ENCODE measurements at regions not wholly inside any gene's neighbourhood (a gene's known extent, or its start where the extent isn't known, plus 50 kb on each side); places are given as distances from the start of the nearest gene placed in this dataset.

DNA sequence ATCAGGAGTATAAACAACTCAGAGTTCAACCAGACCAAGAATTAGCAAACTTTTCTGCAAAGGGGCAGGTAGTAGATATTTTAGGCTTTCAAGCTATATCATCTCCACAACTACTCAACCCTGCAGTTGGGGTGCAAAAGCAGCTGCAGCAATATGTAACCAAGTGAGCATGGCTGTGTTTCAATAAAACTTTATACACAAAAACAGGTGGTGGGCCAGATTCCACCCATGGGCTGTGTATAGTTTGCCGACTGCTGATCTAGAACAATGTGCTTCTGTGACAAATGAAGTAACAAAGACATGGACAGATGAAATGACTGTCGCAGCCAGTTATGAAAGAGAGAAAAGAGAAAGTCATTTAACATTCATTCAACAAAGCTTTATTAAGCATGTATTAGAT lies 77.1 kb upstream of the DRD2 start:
- no peak for DNase-seq (ENCODE audit: low read depth)
- TF ChIP-seq, protein P1, sequence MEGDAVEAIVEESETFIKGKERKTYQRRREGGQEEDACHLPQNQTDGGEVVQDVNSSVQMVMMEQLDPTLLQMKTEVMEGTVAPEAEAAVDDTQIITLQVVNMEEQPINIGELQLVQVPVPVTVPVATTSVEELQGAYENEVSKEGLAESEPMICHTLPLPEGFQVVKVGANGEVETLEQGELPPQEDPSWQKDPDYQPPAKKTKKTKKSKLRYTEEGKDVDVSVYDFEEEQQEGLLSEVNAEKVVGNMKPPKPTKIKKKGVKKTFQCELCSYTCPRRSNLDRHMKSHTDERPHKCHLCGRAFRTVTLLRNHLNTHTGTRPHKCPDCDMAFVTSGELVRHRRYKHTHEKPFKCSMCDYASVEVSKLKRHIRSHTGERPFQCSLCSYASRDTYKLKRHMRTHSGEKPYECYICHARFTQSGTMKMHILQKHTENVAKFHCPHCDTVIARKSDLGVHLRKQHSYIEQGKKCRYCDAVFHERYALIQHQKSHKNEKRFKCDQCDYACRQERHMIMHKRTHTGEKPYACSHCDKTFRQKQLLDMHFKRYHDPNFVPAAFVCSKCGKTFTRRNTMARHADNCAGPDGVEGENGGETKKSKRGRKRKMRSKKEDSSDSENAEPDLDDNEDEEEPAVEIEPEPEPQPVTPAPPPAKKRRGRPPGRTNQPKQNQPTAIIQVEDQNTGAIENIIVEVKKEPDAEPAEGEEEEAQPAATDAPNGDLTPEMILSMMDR (conservative IDR thresholded peaks at IDR 0.05; ENCODE audit: low read depth, low read length): no peak
- no peak overlapping the region for H3K4me3 ChIP-seq (ENCODE audit: low read depth, low read length)

DNA sequence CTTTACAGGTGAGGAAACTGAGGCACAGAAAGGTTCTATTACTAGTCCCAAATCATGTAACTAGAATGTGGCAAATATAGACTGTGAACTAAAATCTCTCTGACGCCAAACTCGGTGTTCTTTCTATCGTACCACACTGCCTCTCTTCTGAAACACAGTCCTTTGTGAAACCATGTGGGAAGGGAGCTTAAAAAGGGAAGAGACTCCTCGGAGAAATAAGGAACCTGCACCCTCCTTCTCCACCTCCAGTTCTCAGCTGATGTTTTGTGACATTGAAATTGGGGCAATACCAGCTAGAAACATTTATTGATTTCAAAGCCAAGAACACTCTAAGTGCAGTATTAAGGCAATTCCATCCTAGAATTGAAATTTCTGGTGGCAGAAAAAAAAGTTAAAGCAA lies 76.4 kb upstream of the DRD2 start:
- H3K4me3 ChIP-seq (ENCODE audit: low read depth, low read length): no peak overlapping the region
- TF ChIP-seq, protein P1 (conservative IDR thresholded peaks at IDR 0.05; ENCODE audit: low read depth, low read length): no peak
- no peak for DNase-seq (ENCODE audit: low read depth)

DNA sequence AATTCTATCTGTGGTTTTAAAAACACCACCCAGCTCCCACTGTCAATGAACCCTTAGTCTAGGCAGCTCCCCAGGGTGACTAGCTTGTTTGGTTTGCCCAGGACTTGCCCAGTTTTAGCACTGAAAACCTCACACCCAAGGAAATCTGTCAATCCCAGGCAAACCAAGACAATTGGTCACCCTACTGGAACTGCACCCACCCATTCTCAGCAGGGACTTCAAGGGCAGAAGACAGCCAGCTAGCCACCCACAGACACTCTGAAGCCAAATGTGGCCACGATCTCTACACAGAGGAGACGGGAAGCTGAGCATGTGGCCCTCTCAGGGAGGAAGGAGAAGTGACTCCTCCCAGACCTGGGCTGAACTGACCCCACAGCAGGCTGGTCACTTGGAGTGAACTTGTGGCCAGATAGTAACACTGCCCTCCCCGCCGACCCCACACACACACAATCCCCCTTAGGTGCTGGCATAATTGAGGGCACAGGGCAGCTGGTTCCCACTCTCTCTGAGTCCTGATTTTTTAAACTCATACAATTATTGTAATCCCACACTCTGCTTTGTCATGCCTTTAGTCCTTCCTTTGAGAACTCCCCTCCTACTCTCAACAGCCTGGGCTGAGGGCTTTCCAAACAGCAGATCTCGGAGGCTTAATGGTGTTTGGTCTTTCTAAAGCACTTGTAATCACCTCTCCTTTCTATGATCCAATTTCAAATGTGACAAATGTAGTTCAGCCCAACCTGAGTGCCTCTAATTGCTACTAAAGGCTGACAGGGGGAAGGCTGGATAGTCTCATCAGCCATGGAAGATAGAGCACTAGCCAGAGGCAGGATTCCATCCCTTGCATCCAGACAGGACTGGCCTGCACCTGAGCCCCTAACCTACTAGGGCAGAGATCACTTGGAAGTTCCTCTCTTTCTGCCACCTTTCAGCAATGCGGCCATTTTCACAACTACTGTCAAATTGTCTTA lies 74.7 kb upstream of the DRD2 start:
- no peak for DNase-seq (ENCODE audit: low read depth)
- H3K4me3 ChIP-seq (ENCODE audit: low read depth, low read length): no peak overlapping the region
- TF ChIP-seq, protein P1 (conservative IDR thresholded peaks at IDR 0.05; ENCODE audit: low read depth, low read length): no peak

DNA sequence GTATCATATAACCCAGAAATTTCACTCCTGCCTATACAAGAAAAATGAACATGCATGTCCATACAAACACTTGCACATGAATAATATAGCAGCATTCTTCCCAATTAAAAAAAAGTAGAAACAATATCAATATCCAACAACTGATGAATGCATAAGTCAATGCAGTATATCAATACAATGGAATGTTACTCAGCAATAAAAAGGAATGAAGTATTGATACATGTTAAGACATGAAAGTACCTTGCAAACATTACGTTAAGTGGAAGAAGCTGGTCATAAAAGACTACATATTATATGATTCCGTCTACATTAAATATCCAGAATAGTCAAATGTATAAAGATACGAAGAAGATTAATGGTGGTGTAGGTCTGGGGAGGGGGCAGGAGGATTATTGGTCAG lies 73.9 kb upstream of the DRD2 start:
- no peak for DNase-seq (ENCODE audit: low read depth)
- no peak overlapping the region for H3K4me3 ChIP-seq (ENCODE audit: low read depth, low read length)
- TF ChIP-seq, protein P1 (conservative IDR thresholded peaks at IDR 0.05; ENCODE audit: low read depth, low read length): no peak

DNA sequence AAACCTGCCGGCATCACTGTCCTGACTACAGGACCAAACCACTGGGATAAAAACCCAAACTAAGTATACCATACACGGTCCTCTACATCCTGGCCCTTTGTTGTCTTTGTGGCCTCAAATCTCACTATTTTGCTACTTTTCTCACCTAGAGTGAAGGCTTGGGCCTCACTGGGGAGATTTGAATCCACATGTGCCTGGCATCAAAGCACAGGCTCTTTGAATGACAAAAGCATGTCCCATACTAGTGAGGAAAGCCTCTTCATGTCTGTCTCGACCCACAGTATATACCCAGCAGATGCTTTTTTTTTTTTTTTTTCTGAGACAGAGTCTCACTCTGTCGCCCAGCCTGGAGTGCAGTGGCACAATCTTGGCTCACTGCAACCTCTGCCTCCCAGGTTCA lies 72.5 kb upstream of the DRD2 start:
- TF ChIP-seq, protein P1 (conservative IDR thresholded peaks at IDR 0.05; ENCODE audit: low read depth, low read length): no peak
- no peak for DNase-seq (ENCODE audit: low read depth)
- H3K4me3 ChIP-seq (ENCODE audit: low read depth, low read length): no peak overlapping the region

DNA sequence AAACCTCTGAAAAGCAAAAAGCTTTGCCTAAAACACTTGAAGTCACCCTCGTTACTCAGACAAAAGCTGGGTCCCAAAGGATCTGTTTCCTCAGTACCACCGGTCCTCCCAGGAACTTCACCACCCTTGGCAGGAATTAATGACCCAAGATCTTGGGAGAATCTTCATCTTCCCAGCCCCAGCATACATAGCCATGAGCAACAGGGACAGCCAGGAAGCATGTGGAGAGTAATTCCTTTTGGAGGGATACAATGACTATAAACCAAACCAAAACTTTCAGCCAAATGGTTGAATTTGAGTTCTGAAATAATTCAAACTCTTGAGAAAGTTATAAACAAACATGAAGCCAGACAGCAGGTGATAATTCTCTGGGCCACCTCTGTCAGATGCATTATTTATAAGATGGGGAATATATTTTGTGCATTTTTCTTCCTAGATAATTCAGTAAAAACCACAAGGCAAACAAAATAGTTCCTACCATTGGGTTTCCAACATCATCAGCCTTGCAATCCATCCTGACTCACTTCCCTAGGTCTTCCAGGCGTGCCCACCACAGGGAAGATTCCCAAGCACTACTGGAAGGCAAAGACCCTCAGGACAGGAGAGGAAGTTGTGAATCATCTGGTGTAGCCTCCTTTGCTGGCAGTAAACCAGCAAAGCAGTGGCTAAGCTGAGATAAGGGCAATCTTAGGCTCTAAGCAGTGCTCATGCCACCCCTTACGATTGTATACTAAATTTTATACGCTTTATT lies 71.7 kb upstream of the DRD2 start:
- no peak for DNase-seq (ENCODE audit: low read depth)
- TF ChIP-seq, protein P1 (conservative IDR thresholded peaks at IDR 0.05; ENCODE audit: low read depth, low read length): no peak

More for the DNA sequence above, 71.7 kb upstream of the DRD2 start:
- H3K4me3 ChIP-seq (ENCODE audit: low read depth, low read length): no peak overlapping the region
